T-cell (primary cell): ENCODE measurements at regions not wholly inside any gene's neighbourhood (a gene's known extent, or its start where the extent isn't known, plus 50 kb on each side); places are given as distances from the start of the nearest gene placed in this dataset.
"Not testable (repeated sequence)": the region's sequence is repeated elsewhere in the genome, so short reads cannot be mapped to it uniquely, and the experiment has no call there.

Source experiments
- ATAC-seq, 4 experiments: fragments of 200-7000 bp in 3 of 4; fragments of 150-1000 bp in 1 of 4; cut with Tn5 transposase; replicated peaks in 1 of 4; 1 replicate in 3 of 4; 2 replicates in 1 of 4; pipeline ENCODE4 v1.10.0; 2021; ENCODE audit warnings: moderate library complexity in 3 of 4, mild to moderate bottlenecking in 2 of 4, moderate number of reproducible peaks in 1 of 4
- CTCF ChIA-PET, 2 donors: fragments of 300-600 bp; sonication (Branson Sonifier 250); formaldehyde crosslinking; loops; one replicate each; lab custom pipeline; 2022; ENCODE audit warnings: antibody characterized with exemption in 2 of 2; lab: Charles Lee
- POLR2A ChIA-PET, 2 donors: fragments of 300-600 bp; sonication (Branson Sonifier 250); formaldehyde crosslinking; loops; one replicate each; lab custom pipeline; 2022; ENCODE audit warnings: antibody characterized with exemption in 2 of 2; lab: Charles Lee
- DNase-seq, 35 experiments: peaks; one replicate each; pipeline versions ENCODE4 v3.0.0 to v3.0.0-alpha.2; 2013 to 2023
- H3K27ac ChIP-seq: one replicate; pipeline ENCODE4 v1.5.1; 2013; ENCODE audit warnings: low read length
- H3K27me3 ChIP-seq, 2 experiments: replicated peaks in 1 of 2; 1 replicate in 1 of 2; 2 replicates in 1 of 2; pipeline versions ENCODE4 v1.6.1 to v1.7.0; 2013; ENCODE audit warnings: low read length in 1 of 2, mixed read lengths in 1 of 2; ENCODE audit not compliant: control insufficient read depth in 2 of 2, insufficient read depth in 2 of 2; ENCODE audit errors: extremely low read depth in 1 of 2
- H3K36me3 ChIP-seq, 2 donors: 1 replicate in 1 of 2; 2 replicates in 1 of 2; pipeline versions ENCODE4 v1.6.1 to v1.7.0; 2013; ENCODE audit warnings: low read length in 1 of 2; ENCODE audit not compliant: control insufficient read depth in 2 of 2, insufficient read depth in 1 of 2; ENCODE audit errors: extremely low read depth in 1 of 2
- H3K4me1 ChIP-seq, 2 experiments: 1 replicate in 1 of 2; 2 replicates in 1 of 2; pipeline versions ENCODE4 v1.6.1 to v1.7.0; 2013; ENCODE audit warnings: low read length in 2 of 2, mixed read lengths in 1 of 2; ENCODE audit not compliant: insufficient read depth in 2 of 2, control insufficient read depth in 1 of 2; ENCODE audit errors: extremely low read depth in 1 of 2
- H3K4me3 ChIP-seq, 2 donors: 1 replicate in 1 of 2; 2 replicates in 1 of 2; pipeline versions ENCODE4 v1.5.1 to v1.7.0; 2013; ENCODE audit warnings: mild to moderate bottlenecking in 2 of 2, low read length in 1 of 2, moderate library complexity in 1 of 2; ENCODE audit not compliant: control insufficient read depth in 1 of 2; ENCODE audit errors: extremely low read depth in 1 of 2
- H3K9me3 ChIP-seq: 2 replicates; pipeline ENCODE4 v1.7.0; 2013
- H3K27ac Mint-ChIP-seq, 2 donors: one replicate each; pipeline ENCODE4 v1.8.0; 2020 to 2021; ENCODE audit warnings: mild to moderate bottlenecking in 2 of 2, mixed read lengths in 2 of 2
- H3K27me3 Mint-ChIP-seq, 2 donors: one replicate each; pipeline ENCODE4 v1.8.0; 2021 to 2022; ENCODE audit warnings: mixed read lengths in 2 of 2
- H3K36me3 Mint-ChIP-seq: one replicate; pipeline ENCODE4 v1.8.0; 2021; ENCODE audit warnings: mixed read lengths
- H3K4me1 Mint-ChIP-seq, 3 donors: one replicate each; pipeline ENCODE4 v1.8.0; 2020 to 2022; ENCODE audit warnings: mixed read lengths in 3 of 3, mild to moderate bottlenecking in 1 of 3
- H3K4me3 Mint-ChIP-seq, 3 donors: one replicate each; pipeline ENCODE4 v1.8.0; 2020 to 2022; ENCODE audit warnings: mild to moderate bottlenecking in 3 of 3, mixed read lengths in 3 of 3, moderate library complexity in 3 of 3
- H3K9me3 Mint-ChIP-seq, 3 donors: one replicate each; pipeline ENCODE4 v1.8.0; 2020 to 2022; ENCODE audit warnings: mixed read lengths in 3 of 3
- WGBS: methylation state at CpG from one replicate; pipeline ENCODE4 v1.1.5; 2013; ENCODE audit warnings: missing lambda C conversion rate; ENCODE audit not compliant: insufficient coverage; 5-methylcytosine and 5-hydroxymethylcytosine counted together

GRCh38 chrX:130498653-130499274, 97.0 kb downstream of the RBMX2 start:
- no peak overlapping the region for H3K4me3 Mint-ChIP-seq
- no peaks in the 10 kb centered on the region for H3K9me3 Mint-ChIP-seq
- no peak for ATAC-seq
- ChIA-PET POLR2A (no interaction called here), CTCF (no interaction called here)
- Histone ChIP-seq H3K4me3 (no peak overlapping the region), H3K27ac (no peak overlapping the region), H3K4me1 (no peaks in the 10 kb centered on the region), H3K9me3 (no peaks in the 10 kb centered on the region), H3K27me3 (no peaks in the 10 kb centered on the region), H3K36me3 (no peaks in the 10 kb centered on the region)
- H3K27me3 Mint-ChIP-seq: peaks cover 0 to 4% of the 10 kb centered on the region in 2 donors
- DNase-seq: no peak
- no peaks in the 10 kb centered on the region for H3K36me3 Mint-ChIP-seq
- no peak overlapping the region for H3K27ac Mint-ChIP-seq
- H3K4me1 Mint-ChIP-seq: no peaks in the 10 kb centered on the region
- no CpG with 5 or more reads among the region's 1 CpG for WGBS

GRCh38 chrX:130502016-130502570, 100.3 kb downstream of the RBMX2 start:
- no peaks in the 10 kb centered on the region for H3K4me1 ChIP-seq
- H3K4me3 ChIP-seq: no peak overlapping the region
- no peaks in the 10 kb centered on the region for H3K9me3 Mint-ChIP-seq
- no peaks in the 10 kb centered on the region for H3K4me1 Mint-ChIP-seq
- ATAC-seq (no peak), DNase-seq (no peak)
- H3K4me3 Mint-ChIP-seq: no peak overlapping the region
- H3K27ac ChIP-seq: no peak overlapping the region
- no peaks in the 10 kb centered on the region for H3K9me3 ChIP-seq
- no peak overlapping the region for H3K27ac Mint-ChIP-seq
- WGBS: 73% methylated on average over 2 of the region's 3 CpGs
- ChIA-PET CTCF (no interaction called here), POLR2A (no interaction called here)
- no peaks in the 10 kb centered on the region for H3K36me3 Mint-ChIP-seq
- peaks cover 4 to 9% of the 10 kb centered on the region in 2 donors for H3K27me3 Mint-ChIP-seq
- H3K27me3 ChIP-seq: no peaks in the 10 kb centered on the region
- H3K36me3 ChIP-seq: no peaks in the 10 kb centered on the region

- H3K4me1 Mint-ChIP-seq: no peaks in the 10 kb centered on the region
- 100% methylated on average over 2 of the region's 2 CpGs for WGBS
- Histone ChIP-seq H3K36me3 (no peaks in the 10 kb centered on the region), H3K9me3 (no peaks in the 10 kb centered on the region), H3K4me3 (no peak overlapping the region), H3K27me3 (no peaks in the 10 kb centered on the region), H3K27ac (no peak overlapping the region), H3K4me1 (no peaks in the 10 kb centered on the region)
- no peak overlapping the region for H3K27ac Mint-ChIP-seq
- no peaks in the 10 kb centered on the region for H3K9me3 Mint-ChIP-seq
- DNase-seq (no peak), ATAC-seq (no peak)
- no peaks in the 10 kb centered on the region for H3K36me3 Mint-ChIP-seq
- H3K27me3 Mint-ChIP-seq: peaks cover 4 to 9% of the 10 kb centered on the region in 2 donors
- POLR2A ChIA-PET: no interaction called here
- CTCF ChIA-PET: no interaction called here
- H3K4me3 Mint-ChIP-seq: no peak overlapping the region
These were observed 102.2 kb downstream of the RBMX2 start for GRCh38 chrX:130504019-130504418.

- no peak for DNase-seq
- no peaks in the 10 kb centered on the region for H3K36me3 ChIP-seq
- H3K27ac Mint-ChIP-seq: no peak overlapping the region
These were observed 105.2 kb downstream of the RBMX2 start for GRCh38 chrX:130507015-130507414.

GRCh38 chrX:130512534-130512933, 110.7 kb downstream of the RBMX2 start:
- ATAC-seq, H3K27ac ChIP-seq, H3K36me3 ChIP-seq, H3K27me3 ChIP-seq, POLR2A ChIA-PET, H3K9me3 ChIP-seq, H3K36me3 Mint-ChIP-seq, H3K4me1 ChIP-seq, DNase-seq, H3K4me3 ChIP-seq, H3K4me3 Mint-ChIP-seq, H3K27ac Mint-ChIP-seq, H3K9me3 Mint-ChIP-seq, H3K4me1 Mint-ChIP-seq: not testable (repeated sequence)
- CTCF ChIA-PET: interaction anchor here in 1 of 2 donors (0.6 kb wide), 1 partner anchor 28 kb away, joined by 3 read pairs; no protein-coding TSS in a partner anchor
- peaks cover 16 to 42% of the 10 kb centered on the region in 2 donors for H3K27me3 Mint-ChIP-seq
- WGBS: no CpG with 5 or more reads among the region's 3 CpGs

More at GRCh38 chrX:130507015-130507414, 105.2 kb downstream of the RBMX2 start:
- no peaks in the 10 kb centered on the region for H3K9me3 ChIP-seq
- peaks cover 11% of the 10 kb centered on the region in 2 donors for H3K27me3 Mint-ChIP-seq
- no peak overlapping the region for H3K4me3 Mint-ChIP-seq
- H3K4me1 ChIP-seq: no peaks in the 10 kb centered on the region
- ATAC-seq: no peak
- H3K4me3 ChIP-seq: no peak overlapping the region
- no peaks in the 10 kb centered on the region for H3K4me1 Mint-ChIP-seq
- H3K36me3 Mint-ChIP-seq: no peaks in the 10 kb centered on the region
- ChIA-PET CTCF (no interaction called here), POLR2A (interaction anchor here in 1 of 2 donors (0.6 kb wide), 1 partner anchor 946 kb away, joined by 5 read pairs; no protein-coding TSS in a partner anchor)
- H3K9me3 Mint-ChIP-seq: no peaks in the 10 kb centered on the region
- H3K27me3 ChIP-seq: no peaks in the 10 kb centered on the region
- no peak overlapping the region for H3K27ac ChIP-seq
- 100% methylated on average over 2 of the region's 2 CpGs for WGBS

- Mint-ChIP-seq H3K9me3 (peaks cover 0 to 4% (median 0%) of the 10 kb centered on the region in 3 donors), H3K4me1 (no peaks in the 10 kb centered on the region), H3K4me3 (no peak overlapping the region), H3K27me3 (peaks cover 16 to 41% of the 10 kb centered on the region in 2 donors), H3K36me3 (peaks cover 3% of the 10 kb centered on the region), H3K27ac (no peak overlapping the region)
- H3K27ac ChIP-seq: no peak overlapping the region
- WGBS: no CpG with 5 or more reads among the region's 1 CpG
- H3K27me3 ChIP-seq: no peaks in the 10 kb centered on the region
- H3K4me1 ChIP-seq: no peaks in the 10 kb centered on the region
- H3K4me3 ChIP-seq: no peak overlapping the region
- CTCF ChIA-PET: no interaction called here
- no peak for ATAC-seq
- H3K9me3 ChIP-seq: no peaks in the 10 kb centered on the region
- DNase-seq: no peak
- POLR2A ChIA-PET: no interaction called here
- no peaks in the 10 kb centered on the region for H3K36me3 ChIP-seq
These were observed 114.3 kb downstream of the RBMX2 start for GRCh38 chrX:130516123-130516522.
